NT2/D1 (cell line): ENCODE measurements at regions not wholly inside any gene's neighbourhood (a gene's known extent, or its start where the extent isn't known, plus 50 kb on each side); places are given as distances from the start of the nearest gene placed in this dataset.

Experiments
- SUZ12 ChIP-seq: IDR thresholded peaks from 2 replicates; pipeline ENCODE4 v1.6.1; 2011; ENCODE audit not compliant: insufficient read length, insufficient read depth; ENCODE audit errors: extremely low read depth
- YY1 ChIP-seq: IDR thresholded peaks from 2 replicates; pipeline ENCODE4 v1.6.1; 2011; ENCODE audit not compliant: insufficient read length, insufficient read depth
- ZNF274 ChIP-seq: IDR thresholded peaks from 2 replicates; pipeline ENCODE4 v1.6.1; 2011; ENCODE audit warnings: mild to moderate bottlenecking, low read depth, low read length

DNA sequence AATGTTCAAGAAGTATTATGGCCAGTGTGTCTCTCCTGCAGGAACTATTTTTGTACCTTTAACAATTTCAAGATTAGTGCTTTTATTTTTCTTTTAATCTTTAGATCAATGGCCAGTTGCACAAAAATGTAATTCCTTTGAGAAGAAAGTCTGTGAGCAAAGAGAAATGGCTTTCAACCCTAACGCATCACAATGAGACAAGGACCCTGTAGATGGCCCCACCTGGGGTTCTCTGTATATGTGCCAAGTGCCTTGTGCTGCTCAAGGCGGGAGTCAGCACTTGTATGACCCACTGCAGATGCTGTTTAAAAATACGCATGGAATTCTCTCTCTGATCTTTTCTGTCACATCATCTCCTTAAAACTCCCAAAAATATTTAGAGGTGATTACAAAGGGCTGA is 453.4 kb downstream of the OCA2 start:
- TF ChIP-seq SUZ12, result no peak
- TF ChIP-seq ZNF274, result no peak
- no peak for TF ChIP-seq YY1
